H1 (cell line): ENCODE measurements at regions not wholly inside any gene's neighbourhood (a gene's known extent, or its start where the extent isn't known, plus 50 kb on each side); places are given as distances from the start of the nearest gene placed in this dataset.
A peak's percentile ranks its signal among the peaks of the same experiment; 100 is the strongest.

Experiments
- CTCF ChIA-PET: fragments of 300-600 bp; sonication (Branson Sonifier 250); formaldehyde crosslinking; loops from one replicate; lab custom pipeline; 2021; ENCODE audit not compliant: partially characterized antibody; lab: Charles Lee
- POLR2A ChIA-PET: fragments of 300-600 bp; sonication (Branson Sonifier 250); formaldehyde crosslinking; loops from one replicate; lab custom pipeline; 2021; ENCODE audit warnings: inconsistent platforms; ENCODE audit not compliant: partially characterized antibody; lab: Charles Lee
- DNase-seq, 2 experiments: peaks; one replicate each; pipeline versions ENCODE4 v3.0.0 to v3.0.0-alpha.2; 2010 to 2022; ENCODE audit warnings: low spot score in 2 of 2, low read depth in 1 of 2, mixed read lengths in 1 of 2
- FAIRE-seq: peaks from 2 replicates; lab custom pipeline; 2011; peaks lifted over from hg19 to GRCh38; lab: Jason Lieb, UNC
- H2AFZ ChIP-seq: 2 replicates; pipeline ENCODE4 v1.8.1; 2012; ENCODE audit warnings: low read length, inconsistent platforms
- H2AK5ac ChIP-seq: 2 replicates; pipeline ENCODE4 v1.6.1; 2013; ENCODE audit warnings: low read depth, low read length
- H2BK120ac ChIP-seq: replicated peaks from 2 replicates; pipeline ENCODE3; 2013; ENCODE audit warnings: low read depth, low read length, inconsistent platforms
- H2BK12ac ChIP-seq: 2 replicates; pipeline ENCODE4 v1.6.1; 2013; ENCODE audit warnings: low read depth, low read length
- H2BK15ac ChIP-seq: 2 replicates; pipeline ENCODE4 v1.6.1; 2013; ENCODE audit warnings: low read length
- H2BK20ac ChIP-seq: 2 replicates; pipeline ENCODE4 v1.6.1; 2013; ENCODE audit warnings: low read length
- H2BK5ac ChIP-seq: 2 replicates; pipeline ENCODE4 v1.6.1; 2013; ENCODE audit warnings: low read depth, low read length
- H3K14ac ChIP-seq: 2 replicates; pipeline ENCODE4 v1.6.1; 2013; ENCODE audit warnings: inconsistent platforms; ENCODE audit not compliant: insufficient read length
- H3K18ac ChIP-seq: 2 replicates; pipeline ENCODE4 v1.6.1; 2013; ENCODE audit warnings: low read length; ENCODE audit errors: extremely low read depth
- H3K23ac ChIP-seq: 2 replicates; pipeline ENCODE4 v1.6.1; 2013; ENCODE audit warnings: inconsistent platforms; ENCODE audit not compliant: insufficient read length
- H3K23me2 ChIP-seq: 2 replicates; pipeline ENCODE4 v1.6.1; 2013; ENCODE audit warnings: low read depth, low read length
- H3K27ac ChIP-seq: 2 replicates; pipeline ENCODE4 v1.6.1; 2011; ENCODE audit warnings: low read depth, low read length, inconsistent platforms
- H3K27me3 ChIP-seq, 4 experiments: replicated peaks in 1 of 4; 1 replicate in 1 of 4; 2 replicates in 3 of 4; pipeline versions ENCODE4 v1.6.1 to v1.8.1; 2011 to 2013; ENCODE audit warnings: low read length in 3 of 4, mild to moderate bottlenecking in 3 of 4, inconsistent platforms in 2 of 4, mixed read lengths in 2 of 4, moderate library complexity in 1 of 4; ENCODE audit not compliant: control insufficient read depth in 3 of 4, insufficient read depth in 3 of 4; ENCODE audit errors: extremely low read depth in 1 of 4
- H3K36me3 ChIP-seq, 4 experiments: 2 replicates each; pipeline versions ENCODE4 v1.6.1 to v1.8.1; 2011 to 2013; ENCODE audit warnings: mild to moderate bottlenecking in 4 of 4, low read length in 3 of 4, moderate library complexity in 2 of 4, control low read depth in 1 of 4, inconsistent platforms in 1 of 4; ENCODE audit not compliant: insufficient read depth in 4 of 4, control insufficient read depth in 2 of 4
- H3K4ac ChIP-seq: replicated peaks from 2 replicates; pipeline ENCODE3; 2013; ENCODE audit warnings: low read length, low read depth, mixed read lengths, inconsistent platforms; ENCODE audit not compliant: insufficient read length
- H3K4me1 ChIP-seq, 4 experiments: replicated peaks in 1 of 4; 1 replicate in 1 of 4; 2 replicates in 3 of 4; pipeline versions ENCODE4 v1.6.1 to v1.8.1; 2011 to 2013; ENCODE audit warnings: low read length in 3 of 4, inconsistent platforms in 2 of 4, mixed read lengths in 1 of 4; ENCODE audit not compliant: insufficient read depth in 4 of 4, control insufficient read depth in 3 of 4
- H3K4me2 ChIP-seq, 2 experiments: 2 replicates each; pipeline versions ENCODE4 v1.6.1 to v1.8.1; 2011 to 2013; ENCODE audit warnings: low read depth in 2 of 2, low read length in 2 of 2, control low read depth in 1 of 2, inconsistent platforms in 1 of 2, mild to moderate bottlenecking in 1 of 2; ENCODE audit not compliant: insufficient read depth in 1 of 2
- H3K4me3 ChIP-seq, 4 experiments: fragments of 200-600, 300-600 bp in 1 of 4; sonication (generic), shearing (Covaris generic), sonication (Bioruptor Twin) in 1 of 4; 2 replicates each; pipeline versions ENCODE4 v1.5.1 to v1.8.1; 2011 to 2016; ENCODE audit warnings: low read length in 4 of 4, low read depth in 3 of 4, control low read depth in 2 of 4, inconsistent platforms in 2 of 4, mild to moderate bottlenecking in 2 of 4, mixed read lengths in 1 of 4, moderate library complexity in 1 of 4; ENCODE audit not compliant: insufficient read depth in 2 of 4; ENCODE audit errors: extremely low read depth in 1 of 4
- H3K56ac ChIP-seq: replicated peaks from 2 replicates; pipeline ENCODE3; 2013; ENCODE audit warnings: low read depth, mild to moderate bottlenecking, mixed read lengths, low read length, inconsistent platforms; ENCODE audit not compliant: insufficient read length
- H3K79me1 ChIP-seq: 2 replicates; pipeline ENCODE4 v1.6.1; 2013; ENCODE audit warnings: low read depth, low read length, control low read depth
- H3K79me2 ChIP-seq, 2 experiments: 2 replicates each; pipeline versions ENCODE4 v1.6.1 to v1.8.1; 2012 to 2013; ENCODE audit warnings: low read length in 2 of 2, mild to moderate bottlenecking in 2 of 2, inconsistent platforms in 1 of 2; ENCODE audit not compliant: insufficient read depth in 2 of 2, control insufficient read depth in 1 of 2
- H3K9ac ChIP-seq, 4 experiments: replicated peaks in 1 of 4; 1 replicate in 1 of 4; 2 replicates in 3 of 4; pipeline versions ENCODE4 v1.6.1 to v1.8.1; 2011 to 2013; ENCODE audit warnings: low read depth in 3 of 4, low read length in 3 of 4, control low read depth in 2 of 4, mild to moderate bottlenecking in 2 of 4, moderate library complexity in 2 of 4, inconsistent platforms in 1 of 4; ENCODE audit errors: extremely low read depth in 1 of 4
- H3K9me3 ChIP-seq, 2 experiments: 2 replicates each; pipeline versions ENCODE4 v1.6.1 to v1.8.1; 2012 to 2013; ENCODE audit warnings: mild to moderate bottlenecking in 2 of 2, moderate library complexity in 2 of 2, control low read depth in 1 of 2, inconsistent platforms in 1 of 2, low read depth in 1 of 2, low read length in 1 of 2, mixed read lengths in 1 of 2; ENCODE audit not compliant: insufficient read depth in 2 of 2
- H4K20me1 ChIP-seq, 2 experiments: replicated peaks in 1 of 2; 2 replicates each; pipeline versions ENCODE3 to v1.8.1; 2011 to 2013; ENCODE audit warnings: inconsistent platforms in 2 of 2, low read length in 2 of 2, mild to moderate bottlenecking in 1 of 2; ENCODE audit not compliant: insufficient read depth in 2 of 2, control insufficient read depth in 1 of 2
- H4K5ac ChIP-seq: 2 replicates; pipeline ENCODE4 v1.6.1; 2013; ENCODE audit warnings: low read length, low read depth, mixed read lengths, inconsistent platforms; ENCODE audit not compliant: insufficient read length
- H4K8ac ChIP-seq: 2 replicates; pipeline ENCODE4 v1.8.0; 2013; ENCODE audit warnings: mild to moderate bottlenecking, moderate library complexity, low read length, inconsistent platforms; ENCODE audit not compliant: insufficient read depth; ENCODE audit errors: extremely low read depth
- H4K91ac ChIP-seq: replicated peaks from 2 replicates; pipeline ENCODE3; 2013; ENCODE audit warnings: low read length, mixed read lengths, inconsistent platforms; ENCODE audit not compliant: insufficient read length
- EZH2 ChIP-seq: fragments of 200-600 bp; sonication (generic); IDR thresholded peaks from 2 replicates; pipeline ENCODE4 v1.7.1; 2012; ENCODE audit warnings: low read depth, mild to moderate bottlenecking, moderate library complexity, low read length, inconsistent platforms; ENCODE audit not compliant: severe bottlenecking
- JUN ChIP-seq: IDR thresholded peaks from 2 replicates; pipeline ENCODE4 v1.6.1; 2011; ENCODE audit warnings: low read depth, mild to moderate bottlenecking, improper control_type of control experiment, low read length
- KDM1A ChIP-seq: fragments of 200-600, 300-600 bp; sonication (generic); IDR thresholded peaks from 2 replicates; pipeline ENCODE4 v1.7.1; 2016; ENCODE audit warnings: mild to moderate bottlenecking, low read length, borderline replicate concordance
- RFX5 ChIP-seq: IDR thresholded peaks from 2 replicates; pipeline ENCODE4 v1.6.1; 2011; ENCODE audit warnings: low read depth, low read length, improper control_type of control experiment, borderline replicate concordance
- SIN3A ChIP-seq, 2 experiments: IDR thresholded peaks in 1 of 2; conservative IDR thresholded peaks in 1 of 2; 2 replicates each; pipeline ENCODE4 v1.6.1; 2011 to 2012; ENCODE audit warnings: low read length in 2 of 2, improper control_type of control experiment in 1 of 2, low read depth in 1 of 2, mild to moderate bottlenecking in 1 of 2
- WGBS, 2 experiments: shearing (Covaris generic) in 1 of 2; methylation state at CpG; one replicate each; pipeline versions ENCODE4 v1.1.6 to v1.1.7; 2013 to 2015; ENCODE audit warnings: low lambda C conversion rate in 2 of 2, mixed read lengths in 2 of 2, inconsistent platforms in 1 of 2, low coverage in 1 of 2, missing lambda C conversion rate in 1 of 2; ENCODE audit not compliant: insufficient replicate concordance in 2 of 2, insufficient coverage in 1 of 2, insufficient read length in 1 of 2; ENCODE audit errors: extremely low coverage in 1 of 2, missing lambda C conversion rate in 1 of 2; 5-methylcytosine and 5-hydroxymethylcytosine counted together
- TF ChIP-seq, protein P1 (sequence below): IDR thresholded peaks from 2 replicates; pipeline ENCODE4 v1.6.1; 2012; ENCODE audit warnings: inconsistent platforms

DNA sequence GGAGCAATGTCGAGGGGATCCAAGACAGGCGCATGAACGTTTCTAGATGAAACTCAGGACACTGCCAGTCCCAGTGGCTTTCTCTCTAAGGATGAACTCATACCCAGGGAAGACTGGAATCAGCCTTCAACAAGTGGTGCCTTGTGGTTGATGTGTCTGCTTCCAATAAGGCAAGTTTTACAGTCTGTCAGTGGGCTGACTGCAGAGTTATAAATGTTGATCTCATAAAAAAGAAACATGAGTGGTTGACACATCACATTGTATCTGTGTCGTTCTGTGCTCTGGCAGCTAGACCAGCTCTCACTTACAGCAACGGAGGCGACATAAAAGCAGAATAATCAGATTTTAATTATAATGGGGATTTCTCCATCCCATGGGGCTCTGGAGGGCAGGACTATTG lies 96.7 kb downstream of the SNX19 start:
- Histone ChIP-seq H4K20me1 (no peaks in the 10 kb centered on the region), H3K23ac (no peak overlapping the region), H3K56ac (no peak overlapping the region), H3K4me2 (no peak overlapping the region), H2BK5ac (no peak overlapping the region), H3K27ac (no peak overlapping the region), H3K4me3 (no peak overlapping the region), H3K18ac (no peak overlapping the region), H2AK5ac (no peak overlapping the region), H2BK120ac (no peak overlapping the region), H3K4ac (no peak overlapping the region), H4K91ac (no peak overlapping the region), H3K79me1 (no peaks in the 10 kb centered on the region), H3K36me3 (no peaks in the 10 kb centered on the region), H2AFZ (no peak overlapping the region), H3K9me3 (no peaks in the 10 kb centered on the region), H3K9ac (no peak overlapping the region), H3K4me1 (no peaks in the 10 kb centered on the region), H4K8ac (no peak overlapping the region), H2BK20ac (no peak overlapping the region), H2BK15ac (peak overlapping the region; percentile 83; the same call in 1 of the 2 replicates), H3K23me2 (no peaks in the 10 kb centered on the region), H3K14ac (no peak overlapping the region), H4K5ac (no peak overlapping the region), H2BK12ac (no peak overlapping the region), H3K27me3 (no peaks in the 10 kb centered on the region), H3K79me2 (no peaks in the 10 kb centered on the region)
- ChIA-PET POLR2A (no interaction called here), CTCF (interaction anchor here (0.6 to 1.0 kb wide), 4 partner anchors 9 to 488 kb away, joined by 3 read pairs; no protein-coding TSS in a partner anchor)
- FAIRE-seq (no peak), DNase-seq (no peak)
- 86% methylated on average over 6 of the region's 6 CpGs; no CpG with 5 or more reads in 1 of the 2 experiments for WGBS, 2 experiments
- TF ChIP-seq SIN3A (conservative IDR thresholded peaks at IDR 0.05 in 1 of 2, IDR thresholded peaks at IDR 0.05 in 1 of 2; ENCODE audit: low read depth in 1 of 2, low read length in 2 of 2) (no peak), KDM1A (no peak), JUN (no peak), RFX5 (no peak), EZH2 (no peak)
- TF ChIP-seq, protein P1, sequence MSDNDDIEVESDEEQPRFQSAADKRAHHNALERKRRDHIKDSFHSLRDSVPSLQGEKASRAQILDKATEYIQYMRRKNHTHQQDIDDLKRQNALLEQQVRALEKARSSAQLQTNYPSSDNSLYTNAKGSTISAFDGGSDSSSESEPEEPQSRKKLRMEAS: no peak
